ENCODE measurements at regions not wholly inside any gene's neighbourhood (a gene's known extent, or its start where the extent isn't known, plus 50 kb on each side); places are given as distances from the start of the nearest gene placed in this dataset.

DNA sequence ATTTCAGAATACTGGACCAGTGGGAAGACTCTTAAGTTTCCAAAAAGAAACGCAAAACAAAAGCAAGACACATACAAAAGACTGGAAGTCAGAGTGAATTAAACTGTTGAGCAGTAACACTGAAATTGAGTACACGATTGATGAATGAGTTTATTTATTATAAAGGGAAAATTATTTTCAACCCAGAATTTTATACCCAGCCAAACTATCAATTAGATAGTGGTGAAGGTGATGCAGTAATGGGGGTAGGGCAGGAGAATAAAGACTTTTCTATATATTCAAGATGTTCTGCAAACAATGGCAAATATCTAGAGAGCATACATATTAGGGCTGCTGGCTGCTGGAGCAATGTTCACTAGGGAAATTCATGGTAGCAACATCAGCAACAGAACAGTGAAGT is 143.7 kb upstream of the NPVF start:
- Histone ChIP-seq H3K4me3 (ENCODE audit: low read length) (no peak overlapping the region), H3K36me3 (ENCODE audit: low read depth, low read length) (no peaks in the 10 kb centered on the region), H3K4me1 (ENCODE audit: insufficient read depth, low read length) (no peaks in the 10 kb centered on the region), H3K4me2 (ENCODE audit: low read length) (no peak overlapping the region), H3F3A (ENCODE audit: low read length, unreplicated experiment) (no peaks in the 10 kb centered on the region), H2AFZ (ENCODE audit: low read length) (no peak overlapping the region), H3K9ac (ENCODE audit: low read length) (no peak overlapping the region), H3K27ac (ENCODE audit: low read length) (no peak overlapping the region), H3K9me2 (replicated peaks; ENCODE audit: low read length) (no peaks in the 10 kb centered on the region), H3K27me3 (ENCODE audit: low read length) (peaks cover 15% of the 10 kb centered on the region; the same call in 1 of the 2 replicates), H3K9me3 (ENCODE audit: low read length) (no peaks in the 10 kb centered on the region), H4K20me1 (ENCODE audit: low read length) (no peaks in the 10 kb centered on the region), H3K79me2 (ENCODE audit: low read length) (no peaks in the 10 kb centered on the region)
- ATAC-seq (no peak), DNase-seq (no peak)
- ChIA-PET POLR2A (ENCODE audit: unreplicated experiment) (no interaction called here), CTCF (no interaction called here)
- no TSS peak for BruUV-seq (replicated peaks)
- intact Hi-C loops (cut with micrococcal nuclease): no loop called here
- TF ChIP-seq CTCF (conservative IDR thresholded peaks at IDR 0.05; ENCODE audit: low read depth, low read length) (no peak), EZH2 (IDR thresholded peaks at IDR 0.05; ENCODE audit: low read length, unreplicated experiment) (no peak)

DNA sequence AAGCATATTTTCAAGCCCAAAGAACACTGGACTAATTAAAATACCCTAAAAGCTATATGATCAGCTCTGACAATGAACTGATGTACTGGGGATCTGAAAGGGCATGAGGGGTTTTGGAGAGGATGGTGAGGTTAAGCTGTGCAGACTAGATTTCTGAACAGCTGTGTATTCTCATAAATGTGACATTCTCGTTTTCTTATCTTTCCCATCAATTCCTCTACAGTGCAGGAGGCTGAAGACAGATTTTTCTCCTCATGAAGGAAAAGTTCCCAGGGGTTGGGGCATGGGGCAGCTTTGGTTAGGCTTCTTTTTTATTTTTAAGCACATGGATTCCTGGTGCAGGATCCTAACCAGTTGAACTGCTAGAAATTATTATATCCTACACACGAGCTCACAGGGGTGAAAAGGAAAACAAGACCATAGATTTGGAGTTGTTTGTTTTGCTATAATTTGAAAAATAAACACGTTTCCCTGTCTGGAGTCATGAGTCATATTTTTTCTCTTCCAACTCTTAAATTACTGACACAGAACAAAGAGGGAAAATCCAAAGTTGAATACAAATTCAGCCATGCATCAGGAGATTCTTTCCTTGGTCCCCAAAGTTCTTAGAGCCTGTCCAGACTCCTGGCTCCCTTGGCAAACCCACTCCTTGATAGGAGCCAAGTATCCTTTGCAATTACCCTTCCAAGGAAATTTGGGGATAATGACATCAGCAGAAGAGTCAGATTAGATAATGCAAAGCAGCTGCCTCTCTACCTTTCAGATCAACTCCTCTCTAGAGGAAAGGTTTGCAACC is 147.7 kb upstream of the NPVF start:
- no TSS peak for BruUV-seq (replicated peaks)
- Histone ChIP-seq H3K9ac (ENCODE audit: low read length) (no peak overlapping the region), H4K20me1 (ENCODE audit: low read length) (no peaks in the 10 kb centered on the region), H3K79me2 (ENCODE audit: low read length) (no peaks in the 10 kb centered on the region), H3K9me3 (ENCODE audit: low read length) (no peaks in the 10 kb centered on the region), H3K4me1 (ENCODE audit: insufficient read depth, low read length) (no peaks in the 10 kb centered on the region), H3F3A (ENCODE audit: low read length, unreplicated experiment) (no peaks in the 10 kb centered on the region), H3K27ac (ENCODE audit: low read length) (no peak overlapping the region), H3K9me2 (replicated peaks; ENCODE audit: low read length) (no peaks in the 10 kb centered on the region), H3K4me2 (ENCODE audit: low read length) (no peak overlapping the region), H3K4me3 (ENCODE audit: low read length) (no peak overlapping the region), H3K36me3 (ENCODE audit: low read depth, low read length) (no peaks in the 10 kb centered on the region), H2AFZ (ENCODE audit: low read length) (no peak overlapping the region), H3K27me3 (ENCODE audit: low read length) (no peaks in the 10 kb centered on the region; the same call in 1 of the 2 replicates)
- POLR2A ChIA-PET (ENCODE audit: unreplicated experiment): no interaction called here
- intact Hi-C loops (cut with micrococcal nuclease): no loop called here
- ATAC-seq (no peak), DNase-seq (no peak)
- CTCF ChIA-PET: no interaction called here
- no peak for TF ChIP-seq CTCF (conservative IDR thresholded peaks at IDR 0.05; ENCODE audit: low read depth, low read length)
- TF ChIP-seq EZH2 (IDR thresholded peaks at IDR 0.05; ENCODE audit: low read length, unreplicated experiment): no peak
- no peak for TF ChIP-seq EZH2phosphoT487 (IDR thresholded peaks at IDR 0.05; ENCODE audit: borderline replicate concordance, low read length)

Measured in PC-3 (cell line).